Natural killer cell (primary cell): ENCODE measurements at regions not wholly inside any gene's neighbourhood (a gene's known extent, or its start where the extent isn't known, plus 50 kb on each side); places are given as distances from the start of the nearest gene placed in this dataset.

Experiments
- ATAC-seq, 3 donors: fragments of 150-1000 bp in 2 of 3; fragments of 200-7000 bp in 1 of 3; cut with Tn5 transposase; 1 replicate in 1 of 3; 2 replicates in 2 of 3; pipeline ENCODE4 v1.10.0; 2021; ENCODE audit warnings: mild to moderate bottlenecking in 2 of 3, moderate library complexity in 2 of 3
- DNase-seq, 2 donors: peaks; one replicate each; pipeline versions ENCODE4 v3.0.0 to v3.0.0-alpha.2; 2013 to 2021; ENCODE audit warnings: mixed read lengths in 1 of 2
- H3K27ac ChIP-seq: one replicate; pipeline ENCODE4 v1.5.1; 2013; ENCODE audit warnings: mild to moderate bottlenecking, low read length
- H3K27me3 ChIP-seq: one replicate; pipeline ENCODE4 v1.6.1; 2013; ENCODE audit warnings: low read length; ENCODE audit not compliant: control insufficient read depth, insufficient read depth
- H3K36me3 ChIP-seq: one replicate; pipeline ENCODE4 v1.6.1; 2013; ENCODE audit warnings: low read length; ENCODE audit not compliant: control insufficient read depth, insufficient read depth
- H3K4me1 ChIP-seq: one replicate; pipeline ENCODE4 v1.6.1; 2013; ENCODE audit warnings: low read length; ENCODE audit not compliant: control insufficient read depth, insufficient read depth
- H3K4me3 ChIP-seq: one replicate; pipeline ENCODE4 v1.5.1; 2013; ENCODE audit warnings: low read length
- H3K9me3 ChIP-seq: one replicate; pipeline ENCODE4 v1.6.1; 2013; ENCODE audit warnings: low read length; ENCODE audit not compliant: control insufficient read depth, insufficient read depth
- H3K27ac Mint-ChIP-seq, 2 donors: one replicate each; pipeline ENCODE4 v1.8.0; 2022; ENCODE audit warnings: mild to moderate bottlenecking in 2 of 2, mixed read lengths in 2 of 2, moderate library complexity in 1 of 2
- H3K27me3 Mint-ChIP-seq, 2 donors: one replicate each; pipeline ENCODE4 v1.8.0; 2022; ENCODE audit warnings: low read depth in 2 of 2, mixed read lengths in 2 of 2
- H3K36me3 Mint-ChIP-seq: one replicate; pipeline ENCODE4 v1.8.0; 2022; ENCODE audit warnings: mixed read lengths
- H3K4me1 Mint-ChIP-seq, 2 donors: one replicate each; pipeline ENCODE4 v1.8.0; 2022; ENCODE audit warnings: mixed read lengths in 2 of 2
- H3K4me3 Mint-ChIP-seq: one replicate; pipeline ENCODE4 v1.8.0; 2022; ENCODE audit warnings: mild to moderate bottlenecking, moderate library complexity, mixed read lengths
- H3K9me3 Mint-ChIP-seq, 2 donors: one replicate each; pipeline ENCODE4 v1.8.0; 2022; ENCODE audit warnings: mixed read lengths in 2 of 2
- WGBS: methylation state at CpG from one replicate; pipeline ENCODE4 v1.1.7; 2013; ENCODE audit warnings: missing lambda C conversion rate; ENCODE audit not compliant: insufficient coverage; 5-methylcytosine and 5-hydroxymethylcytosine counted together
- intact Hi-C: fragments of 100-400 bp; cut with micrococcal nuclease; formaldehyde crosslinking; loops from one replicate; pipeline ENCODE4 v1.14.2; 2022
- TF ChIP-seq, protein P1 (sequence below): fragments of 200-600 bp; IDR thresholded peaks from one replicate; pipeline ENCODE4 v1.8.0; 2022; ENCODE audit warnings: antibody characterized with exemption

DNA sequence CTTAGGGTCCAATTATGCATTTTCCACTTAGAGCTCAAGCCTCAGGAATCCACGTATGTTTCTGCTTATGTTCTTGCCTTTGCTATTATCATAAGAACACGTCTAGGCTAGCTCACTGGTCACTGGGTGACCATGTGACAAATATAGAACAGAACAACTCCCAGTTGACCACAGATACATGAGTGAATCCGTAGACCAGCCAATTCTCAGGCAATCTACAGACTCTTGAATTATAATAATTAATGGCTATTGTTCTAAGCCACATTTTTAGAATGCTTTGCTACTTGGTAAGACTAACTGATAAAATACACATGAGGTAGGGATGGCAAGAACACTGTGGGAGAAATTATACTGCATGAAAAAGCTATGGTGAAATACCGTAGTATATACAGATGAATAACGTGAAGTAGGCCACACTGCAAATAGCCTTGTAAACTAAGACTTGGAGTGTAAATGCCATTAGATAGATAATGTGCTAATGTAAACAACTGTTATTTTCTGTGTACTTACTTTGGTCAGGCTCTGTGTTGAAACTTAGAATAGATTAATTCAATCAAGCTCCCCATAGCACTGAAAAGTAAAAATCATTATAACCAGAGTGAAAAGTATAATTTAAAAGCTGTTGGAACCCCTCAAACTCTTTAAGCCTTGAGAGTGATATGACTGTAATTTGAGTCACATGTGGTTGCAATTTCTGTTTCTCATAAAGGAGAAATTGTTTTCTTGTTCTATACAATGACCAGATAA lies 366.2 kb upstream of the CCDC179 start:
- Mint-ChIP-seq H3K4me3 (no peak overlapping the region), H3K27ac (no peak overlapping the region), H3K9me3 (peaks cover 0 to 2% of the 10 kb centered on the region in 2 donors), H3K36me3 (no peaks in the 10 kb centered on the region), H3K4me1 (no peaks in the 10 kb centered on the region), H3K27me3 (no peaks in the 10 kb centered on the region)
- no peaks in the 10 kb centered on the region for H3K4me1 ChIP-seq
- intact Hi-C loops = no loop called here
- WGBS = 76% methylated on average over 4 of the region's 5 CpGs
- no peak overlapping the region for H3K4me3 ChIP-seq
- TF ChIP-seq, protein P1, sequence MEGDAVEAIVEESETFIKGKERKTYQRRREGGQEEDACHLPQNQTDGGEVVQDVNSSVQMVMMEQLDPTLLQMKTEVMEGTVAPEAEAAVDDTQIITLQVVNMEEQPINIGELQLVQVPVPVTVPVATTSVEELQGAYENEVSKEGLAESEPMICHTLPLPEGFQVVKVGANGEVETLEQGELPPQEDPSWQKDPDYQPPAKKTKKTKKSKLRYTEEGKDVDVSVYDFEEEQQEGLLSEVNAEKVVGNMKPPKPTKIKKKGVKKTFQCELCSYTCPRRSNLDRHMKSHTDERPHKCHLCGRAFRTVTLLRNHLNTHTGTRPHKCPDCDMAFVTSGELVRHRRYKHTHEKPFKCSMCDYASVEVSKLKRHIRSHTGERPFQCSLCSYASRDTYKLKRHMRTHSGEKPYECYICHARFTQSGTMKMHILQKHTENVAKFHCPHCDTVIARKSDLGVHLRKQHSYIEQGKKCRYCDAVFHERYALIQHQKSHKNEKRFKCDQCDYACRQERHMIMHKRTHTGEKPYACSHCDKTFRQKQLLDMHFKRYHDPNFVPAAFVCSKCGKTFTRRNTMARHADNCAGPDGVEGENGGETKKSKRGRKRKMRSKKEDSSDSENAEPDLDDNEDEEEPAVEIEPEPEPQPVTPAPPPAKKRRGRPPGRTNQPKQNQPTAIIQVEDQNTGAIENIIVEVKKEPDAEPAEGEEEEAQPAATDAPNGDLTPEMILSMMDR = no peak
- H3K27ac ChIP-seq = no peak overlapping the region
- H3K9me3 ChIP-seq = no peaks in the 10 kb centered on the region
- DNase-seq = no peak
- no peak for ATAC-seq
- H3K27me3 ChIP-seq = no peaks in the 10 kb centered on the region
- no peaks in the 10 kb centered on the region for H3K36me3 ChIP-seq

DNA sequence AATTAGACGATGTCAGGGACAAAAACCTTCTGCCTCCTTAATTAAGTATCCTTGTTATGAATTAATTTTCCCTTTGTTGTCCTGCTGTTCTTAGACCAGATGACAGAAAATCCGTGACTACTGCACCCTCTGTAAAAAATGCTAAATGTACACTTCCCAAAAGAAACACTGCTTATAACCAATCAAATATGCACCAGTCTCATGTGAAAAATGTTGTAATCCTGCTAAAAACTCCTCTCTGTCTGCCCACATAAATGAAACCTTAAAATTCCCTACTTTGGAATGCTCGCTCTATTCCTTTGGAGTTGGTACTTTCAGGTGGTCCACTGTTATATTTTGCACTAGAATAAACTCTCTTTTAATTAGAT lies 366.8 kb upstream of the CCDC179 start:
- H3K27ac Mint-ChIP-seq = no peak overlapping the region
- intact Hi-C loops = no loop called here
- WGBS = 42% methylated on average over 2 of the region's 3 CpGs
- no peak overlapping the region for H3K27ac ChIP-seq
- no peaks in the 10 kb centered on the region for H3K36me3 Mint-ChIP-seq
- no peaks in the 10 kb centered on the region for H3K27me3 ChIP-seq
- no peaks in the 10 kb centered on the region for H3K27me3 Mint-ChIP-seq
- H3K4me1 ChIP-seq = no peaks in the 10 kb centered on the region
- peaks cover 0 to 2% of the 10 kb centered on the region in 2 donors for H3K9me3 Mint-ChIP-seq
- no peaks in the 10 kb centered on the region for H3K9me3 ChIP-seq
- TF ChIP-seq, protein P1 = no peak
- no peaks in the 10 kb centered on the region for H3K36me3 ChIP-seq
- no peak overlapping the region for H3K4me3 ChIP-seq
- no peak overlapping the region for H3K4me3 Mint-ChIP-seq
- no peaks in the 10 kb centered on the region for H3K4me1 Mint-ChIP-seq
- no peak for DNase-seq
- ATAC-seq = no peak

DNA sequence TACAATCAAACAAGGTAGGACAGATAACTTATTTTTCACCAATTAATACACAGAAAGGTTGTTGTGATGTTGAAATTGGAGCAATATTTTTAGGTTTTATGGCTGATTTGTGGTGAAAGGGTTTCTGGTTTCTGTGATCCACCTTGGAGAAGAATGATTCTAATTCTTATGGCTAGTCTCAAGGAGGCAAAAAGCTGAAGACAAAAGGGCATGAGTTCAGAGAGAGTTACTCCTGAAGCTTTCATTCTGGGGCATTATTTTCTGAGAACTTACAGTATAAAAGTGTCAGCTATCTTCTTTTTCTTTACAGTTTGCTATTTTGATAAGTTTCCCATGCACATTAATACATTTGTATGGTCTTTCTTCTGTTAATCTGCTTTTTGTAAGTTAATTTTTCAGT lies 372.4 kb upstream of the CCDC179 start:
- Histone ChIP-seq H3K36me3 (no peaks in the 10 kb centered on the region), H3K27ac (no peak overlapping the region), H3K9me3 (no peaks in the 10 kb centered on the region), H3K4me1 (no peaks in the 10 kb centered on the region), H3K4me3 (no peak overlapping the region), H3K27me3 (no peaks in the 10 kb centered on the region)
- intact Hi-C loops = no loop called here
- DNase-seq (no peak), ATAC-seq (no peak)
- TF ChIP-seq, protein P1 = no peak
- no peaks in the 10 kb centered on the region for H3K27me3 Mint-ChIP-seq
- H3K4me1 Mint-ChIP-seq = no peaks in the 10 kb centered on the region
- no peaks in the 10 kb centered on the region for H3K36me3 Mint-ChIP-seq
- H3K9me3 Mint-ChIP-seq = no peaks in the 10 kb centered on the region
- no peak overlapping the region for H3K4me3 Mint-ChIP-seq
- H3K27ac Mint-ChIP-seq = no peak overlapping the region

DNA sequence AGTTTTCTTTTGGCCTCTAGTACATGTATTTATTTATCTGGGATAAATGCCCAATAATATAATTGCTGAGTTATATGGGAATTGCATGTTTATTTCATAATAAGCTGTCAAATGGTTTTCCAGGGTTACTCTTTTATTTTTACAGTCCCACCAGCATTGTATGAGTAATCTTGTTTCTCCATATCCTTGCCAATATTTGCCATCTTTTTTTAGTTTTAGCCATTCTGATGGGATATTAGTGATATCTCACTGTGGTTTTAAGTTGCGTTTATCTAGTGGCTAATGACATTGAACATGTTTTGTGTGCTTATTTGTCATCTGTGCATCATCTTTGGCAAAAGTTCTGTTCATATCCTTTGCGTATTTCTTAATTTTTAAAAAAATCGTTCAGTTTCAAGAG lies 372.8 kb upstream of the CCDC179 start:
- 100% methylated on average over 2 of the region's 3 CpGs for WGBS
- TF ChIP-seq, protein P1 = no peak
- no peaks in the 10 kb centered on the region for H3K36me3 Mint-ChIP-seq
- H3K36me3 ChIP-seq = no peaks in the 10 kb centered on the region
- H3K4me3 ChIP-seq = no peak overlapping the region
- H3K4me1 ChIP-seq = no peaks in the 10 kb centered on the region
- H3K9me3 ChIP-seq = no peaks in the 10 kb centered on the region
- DNase-seq (no peak), ATAC-seq (no peak)
- intact Hi-C loops = no loop called here
- no peaks in the 10 kb centered on the region for H3K9me3 Mint-ChIP-seq
- H3K4me1 Mint-ChIP-seq = no peaks in the 10 kb centered on the region
- H3K27ac ChIP-seq = no peak overlapping the region
- H3K4me3 Mint-ChIP-seq = no peak overlapping the region
- no peaks in the 10 kb centered on the region for H3K27me3 ChIP-seq
- no peaks in the 10 kb centered on the region for H3K27me3 Mint-ChIP-seq
- no peak overlapping the region for H3K27ac Mint-ChIP-seq
